GM19328 (cell line): ENCODE measurements at regions not wholly inside any gene's neighbourhood (a gene's known extent, or its start where the extent isn't known, plus 50 kb on each side); places are given as distances from the start of the nearest gene placed in this dataset.
"Not testable (repeated sequence)": the region's sequence is repeated elsewhere in the genome, so short reads cannot be mapped to it uniquely, and the experiment has no call there.

ENCODE experiments used
- ATAC-seq: cut with Tn5 transposase; IDR thresholded peaks from one replicate; pipeline ENCODE4 v1.9.1; 2021; ENCODE audit warnings: mild to moderate bottlenecking, moderate library complexity; ENCODE audit not compliant: unreplicated experiment

GRCh38 chr11:37402663-37403062, 804.6 kb upstream of the RAG2 start:
- ATAC-seq: no peak

DNA sequence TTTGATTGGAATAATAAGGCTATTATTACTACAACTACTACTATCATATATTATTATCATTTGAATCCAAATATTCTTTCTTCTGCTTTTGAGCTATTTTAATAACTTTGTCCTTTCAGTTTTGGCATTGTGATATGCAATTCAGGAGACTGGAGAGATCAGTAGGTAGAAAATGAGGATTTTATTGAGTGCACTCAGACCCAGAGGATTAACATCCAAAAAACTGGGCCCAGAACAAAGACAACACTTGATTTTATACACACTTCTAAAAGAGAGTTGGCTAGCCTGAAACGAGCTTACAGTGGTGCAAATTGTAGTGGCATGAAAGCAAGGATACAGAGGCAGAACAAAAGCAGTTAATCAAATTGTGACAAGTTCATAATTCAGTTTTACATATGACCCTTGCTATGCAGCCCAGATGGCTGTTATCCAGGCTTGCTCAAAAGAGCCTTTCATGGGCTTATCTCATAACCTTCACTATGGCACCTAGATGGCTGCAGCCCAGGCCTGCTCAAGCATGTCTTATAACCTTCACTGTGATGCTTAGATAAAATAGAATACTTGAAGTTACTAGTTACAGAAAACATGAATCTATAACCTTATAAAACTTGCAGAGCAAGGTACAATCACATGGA, 796.3 kb upstream of the RAG2 start:
- no peak for ATAC-seq

- ATAC-seq: no peak
Observed at GRCh38 chr11:37391615-37392014, 793.6 kb upstream of the RAG2 start.

DNA sequence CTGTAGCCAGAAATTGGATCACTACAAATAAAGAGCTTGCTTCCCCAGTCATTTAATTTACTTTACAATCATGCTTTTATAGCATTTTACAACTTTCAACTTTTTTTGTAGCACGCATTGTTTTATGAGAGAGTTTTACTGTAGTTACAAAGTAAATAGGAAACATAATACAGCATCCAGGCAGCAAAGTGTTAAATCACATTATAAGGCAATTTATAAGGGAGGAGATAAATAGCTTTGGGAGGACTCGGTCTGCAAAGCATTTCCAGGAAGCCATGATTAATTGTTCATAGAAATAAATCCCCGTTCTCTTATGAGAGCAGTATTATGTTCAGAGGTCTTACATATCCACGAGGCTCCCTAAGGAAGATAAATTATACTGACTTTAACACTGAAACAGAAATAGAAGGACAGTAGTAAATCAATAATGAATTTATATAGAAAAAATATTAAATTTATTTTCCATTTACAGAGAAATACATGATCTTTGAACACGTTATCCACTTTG, 792.6 kb upstream of the RAG2 start:
- no peak for ATAC-seq

GRCh38 chr11:37378958-37379357, 780.9 kb upstream of the RAG2 start:
- no peak for ATAC-seq

GRCh38 chr11:37372667-37373066, 774.6 kb upstream of the RAG2 start:
- ATAC-seq: no peak

GRCh38 chr11:37371346-37371970, 773.4 kb upstream of the RAG2 start:
- ATAC-seq: no peak

GRCh38 chr11:37370817-37371216, 772.8 kb upstream of the RAG2 start:
- no peak for ATAC-seq

- no peak for ATAC-seq
Observed at GRCh38 chr11:37364246-37364839, 766.3 kb upstream of the RAG2 start.

GRCh38 chr11:37353192-37353591, 755.2 kb upstream of the RAG2 start:
- no peak for ATAC-seq

DNA sequence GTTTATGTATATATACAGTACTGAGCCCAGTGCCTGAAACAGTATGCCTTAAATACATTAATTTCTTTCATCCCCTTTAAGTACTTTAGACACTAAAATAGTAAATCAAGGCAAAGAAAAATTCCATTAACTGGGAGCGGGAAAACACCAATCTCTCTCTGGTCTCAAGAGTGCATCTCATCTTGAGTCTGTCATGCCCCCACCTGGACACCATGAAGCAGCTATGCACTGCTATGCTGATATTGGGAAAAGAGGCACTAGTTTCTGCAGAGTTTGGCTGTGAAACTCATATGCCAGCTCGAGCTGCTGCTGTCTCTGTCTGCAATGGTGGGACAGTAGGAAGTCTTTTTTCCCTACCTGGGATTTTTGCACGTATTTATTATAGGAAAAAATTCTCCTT, 754.4 kb upstream of the RAG2 start:
- ATAC-seq: no peak

DNA sequence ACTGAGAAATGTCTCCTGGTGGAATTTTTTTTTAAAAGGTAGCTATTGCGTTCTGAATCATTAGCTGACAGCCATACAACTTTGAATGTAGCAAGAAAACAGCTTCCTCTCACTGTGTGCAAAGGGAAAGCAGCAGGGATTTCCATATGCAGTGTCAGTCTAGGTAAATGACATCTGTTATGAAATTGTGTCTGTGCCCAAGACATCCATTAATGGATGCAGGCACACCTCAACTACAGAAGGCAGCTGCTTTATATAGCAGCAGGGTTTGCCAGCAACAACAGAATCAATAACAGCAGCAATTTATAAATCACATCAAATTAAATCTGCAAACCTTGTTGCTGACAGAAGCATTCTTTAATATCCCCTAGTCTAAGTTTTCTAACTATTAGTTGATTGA, 745.3 kb upstream of the RAG2 start:
- no peak for ATAC-seq

DNA sequence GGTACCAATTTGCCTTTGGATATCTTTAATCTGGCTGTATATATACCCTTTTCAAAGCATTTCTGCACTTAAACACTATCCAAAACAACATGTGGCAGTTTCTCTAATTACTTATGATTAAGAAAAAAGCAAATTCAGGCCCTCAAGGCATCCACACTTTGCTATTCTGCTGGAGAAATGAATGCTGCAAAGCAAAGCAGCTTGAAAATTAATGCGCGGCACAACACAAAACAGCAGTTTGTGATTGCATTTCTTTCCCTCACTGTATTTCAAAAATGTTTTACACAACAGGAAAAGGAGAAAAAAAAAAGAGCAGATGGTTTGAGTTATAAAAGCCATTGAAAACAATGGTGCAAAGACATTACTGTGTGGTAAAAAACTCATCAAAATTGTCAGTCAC, 738.4 kb upstream of the RAG2 start:
- no peak for ATAC-seq

DNA sequence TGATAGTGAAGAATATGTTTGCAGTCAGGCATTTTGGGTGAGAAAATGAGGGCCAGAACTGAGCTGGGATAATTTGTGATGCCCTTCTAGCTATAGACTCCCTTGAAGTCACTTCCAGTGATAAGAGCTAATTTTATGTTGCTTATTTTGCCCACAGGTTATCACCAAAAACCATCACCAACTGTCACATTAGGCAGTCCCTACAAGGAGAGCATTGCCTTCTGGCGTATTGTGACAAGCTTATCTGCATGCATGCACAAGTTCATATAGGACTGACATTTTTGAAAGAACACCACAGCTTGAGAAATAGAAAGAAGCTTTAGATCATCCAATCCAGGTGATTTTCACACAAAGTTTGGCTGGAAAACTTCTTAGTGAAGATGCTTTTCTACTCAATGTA, 735.3 kb upstream of the RAG2 start:
- no peak for ATAC-seq

DNA sequence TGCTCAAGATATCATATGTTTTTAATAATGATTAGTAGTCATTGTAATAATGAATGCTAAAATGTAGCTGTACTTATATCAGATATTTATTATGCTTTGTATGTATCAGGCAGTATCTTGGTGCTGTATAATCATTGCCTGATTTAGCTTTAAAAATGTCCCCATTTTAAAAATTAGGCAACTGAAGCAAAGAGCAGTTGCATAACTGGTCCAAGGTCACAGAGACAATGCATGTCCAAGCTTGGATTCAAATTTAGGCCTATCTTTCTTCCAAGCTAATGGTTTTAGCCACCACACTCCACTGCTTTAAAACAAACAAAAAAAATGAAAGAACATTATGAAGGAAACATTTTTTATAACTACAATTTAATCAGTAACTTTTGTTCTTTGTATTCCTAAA, 725.8 kb upstream of the RAG2 start:
- no peak for ATAC-seq

DNA sequence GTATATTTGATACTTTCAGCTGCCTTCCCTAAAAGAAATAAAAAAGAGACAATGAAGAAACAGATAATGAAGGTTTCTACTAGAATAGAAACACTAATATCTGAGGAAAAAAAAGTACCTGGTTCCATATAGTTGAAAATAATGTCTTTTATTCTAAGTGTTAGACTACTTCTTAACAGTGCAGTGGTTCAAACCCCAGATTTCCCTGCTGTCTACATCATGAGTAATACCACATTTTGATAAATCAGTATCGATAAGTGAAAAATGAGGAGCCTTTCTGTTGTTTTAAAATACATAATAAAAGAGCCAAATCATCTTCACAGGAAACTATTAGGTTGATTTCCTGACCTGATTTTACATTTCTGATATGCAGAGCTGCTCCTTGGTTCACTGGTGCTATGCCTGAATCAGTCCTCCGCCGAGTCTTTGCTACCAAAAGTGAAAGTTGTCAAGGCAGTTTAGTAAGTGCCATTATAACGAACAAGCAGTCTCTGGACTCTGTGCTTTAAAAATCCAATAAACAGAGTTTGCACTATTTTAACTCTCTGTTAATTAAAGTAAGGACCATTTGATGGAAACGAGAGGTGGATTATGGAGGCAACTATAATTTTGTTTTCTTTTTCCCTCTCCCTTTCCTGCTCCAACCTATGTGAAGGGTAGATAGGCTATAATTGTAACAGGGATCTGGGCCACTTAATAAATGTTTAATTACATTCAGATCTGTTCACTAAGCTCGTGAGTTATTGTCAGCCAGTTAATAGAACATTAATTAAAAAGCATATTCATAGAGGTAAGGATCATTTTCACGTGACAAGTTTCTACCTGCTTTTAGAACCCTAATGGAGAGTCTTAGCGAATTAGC, 724.5 kb upstream of the RAG2 start:
- ATAC-seq: no peak

- ATAC-seq: no peak
Observed at GRCh38 chr11:37320921-37321320, 722.9 kb upstream of the RAG2 start.

- ATAC-seq: no peak
Observed at GRCh38 chr11:37317803-37318202, 719.8 kb upstream of the RAG2 start.

GRCh38 chr11:37313266-37313665, 715.2 kb upstream of the RAG2 start:
- no peak for ATAC-seq

DNA sequence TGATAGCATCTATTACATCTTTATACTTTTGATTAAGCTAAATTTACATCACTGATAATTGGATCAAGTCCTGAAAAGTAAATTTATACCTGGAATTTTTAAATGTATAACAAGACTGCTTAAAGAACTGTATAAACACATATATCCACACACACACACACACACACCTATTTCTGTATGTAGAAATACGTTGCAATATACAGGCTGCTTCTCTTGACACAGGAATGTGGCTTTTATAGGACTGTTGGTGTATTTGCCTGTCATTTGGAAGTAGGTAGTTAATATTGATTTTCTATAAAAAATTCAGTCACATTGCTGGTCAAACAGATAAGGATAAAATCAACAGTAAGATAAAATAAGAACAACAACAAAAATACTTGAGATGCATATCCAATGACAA, 708.5 kb upstream of the RAG2 start:
- no peak for ATAC-seq

DNA sequence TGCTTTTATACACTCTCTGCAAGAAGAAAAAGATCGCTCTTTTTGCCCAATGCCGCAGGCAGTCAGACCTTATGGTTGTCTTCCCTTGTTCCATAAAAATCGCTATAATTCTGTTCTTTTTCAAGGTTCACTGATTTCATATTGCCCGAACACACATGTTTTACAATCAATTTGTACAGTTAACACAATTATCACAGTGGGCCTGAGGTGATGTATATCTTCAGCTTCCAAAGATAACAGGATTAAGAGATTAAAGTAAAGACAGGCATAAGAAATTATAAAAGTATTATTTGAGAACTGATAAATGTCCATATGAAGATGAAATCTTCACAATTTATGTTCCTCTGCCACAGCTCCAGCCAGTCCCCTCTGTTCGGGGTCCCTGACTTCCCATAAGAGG, 703.4 kb upstream of the RAG2 start:
- ATAC-seq: not testable (repeated sequence)

- no peak for ATAC-seq
Observed at GRCh38 chr11:37298173-37298572, 700.1 kb upstream of the RAG2 start.
